ENCODE measurements at regions not wholly inside any gene's neighbourhood (a gene's known extent, or its start where the extent isn't known, plus 50 kb on each side); places are given as distances from the start of the nearest gene placed in this dataset.

DNA sequence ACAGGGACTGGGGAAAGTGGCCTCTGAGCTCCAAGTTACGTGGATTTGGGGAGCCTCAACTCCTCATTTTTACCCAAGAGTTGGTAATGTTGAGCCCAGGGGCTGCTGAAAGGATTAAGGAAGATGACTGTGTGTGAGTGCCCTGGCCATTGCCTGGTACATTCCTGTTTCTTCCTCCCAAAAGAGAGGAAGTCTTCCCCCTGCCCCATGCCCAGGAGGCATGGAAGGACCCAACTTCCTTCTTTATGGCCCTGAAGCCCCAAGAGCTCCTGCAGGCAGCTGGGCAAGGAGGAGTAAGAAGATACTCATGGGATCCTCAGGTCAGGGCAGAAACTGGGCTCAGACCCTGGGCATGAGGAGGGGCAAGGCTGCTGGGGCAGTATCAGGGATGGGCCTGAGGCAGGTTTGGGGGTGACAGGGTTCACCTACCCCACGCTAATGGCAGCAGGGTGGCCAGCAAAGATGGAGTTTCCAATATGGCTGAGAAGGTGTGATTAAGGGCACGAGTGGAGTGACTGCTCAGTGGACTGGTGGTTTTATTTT is 118.3 kb upstream of the MVB12B start:
- H2AFZ ChIP-seq (ENCODE audit: control insufficient read depth, low read depth, low read length): no peak overlapping the region
- CTCF ChIA-PET: no interaction called here
- H3K27me3 ChIP-seq (replicated peaks in 1 of 2; ENCODE audit: control insufficient read depth in 2 of 2, insufficient read depth in 2 of 2, low read length in 1 of 2): peaks cover 0 to 2% of the 10 kb centered on the region in 2 experiments; a peak in 3 of 4 replicates

More for the DNA sequence above, 118.3 kb upstream of the MVB12B start:
- Histone ChIP-seq H3K27ac (ENCODE audit: control insufficient read depth, insufficient read depth) (no peak overlapping the region), H3K9ac (ENCODE audit: control insufficient read depth, insufficient read depth, low read length) (no peak overlapping the region), H4K20me1 (ENCODE audit: control insufficient read depth, insufficient read depth) (no peaks in the 10 kb centered on the region), H3K36me3 (ENCODE audit: control insufficient read depth in 2 of 2, insufficient read depth in 2 of 2, low read length in 1 of 2) (no peaks in the 10 kb centered on the region), H3K4me1 (ENCODE audit: control insufficient read depth, insufficient read depth, low read length) (no peaks in the 10 kb centered on the region), H3K9me3 (replicated peaks; ENCODE audit: control insufficient read depth, insufficient read depth, low read length) (no peaks in the 10 kb centered on the region; the same call in 2 of the 3 replicates), H3K4me3 (no peak overlapping the region), H3K4me2 (ENCODE audit: control insufficient read depth, insufficient read depth) (no peak overlapping the region), H3K79me2 (ENCODE audit: control insufficient read depth, insufficient read depth, low read length) (no peaks in the 10 kb centered on the region)
- in situ Hi-C loops (cut with MboI) (no loop called here), intact Hi-C loops (cut with micrococcal nuclease; ENCODE audit: unreplicated experiment) (no loop called here)
- BruUV-seq (replicated peaks): no TSS peak
- ATAC-seq: no peak
- SMC1A ChIA-PET (ENCODE audit: uncharacterized antibody, unreplicated experiment): no interaction called here
- RAD21 ChIA-PET (ENCODE audit: unreplicated experiment): no interaction called here
- POLR2A ChIA-PET: no interaction called here
- WGBS (ENCODE audit: insufficient coverage, insufficient replicate concordance, low lambda C conversion rate, missing lambda C conversion rate): 2% methylated on average over 3 of the region's 3 CpGs
- DNase-seq (ENCODE audit: low read depth, low spot score): no peak
- TF ChIP-seq HDAC2 (IDR thresholded peaks at IDR 0.05) (no peak), ZNF384 (IDR thresholded peaks at IDR 0.05; ENCODE audit: borderline replicate concordance, low read depth, low read length) (no peak), SREBF2 (IDR thresholded peaks at IDR 0.05; ENCODE audit: low read length) (no peak), KAT2A (conservative IDR thresholded peaks at IDR 0.05; ENCODE audit: control insufficient read depth, low read depth, low read length) (no peak), BRCA1 (IDR thresholded peaks at IDR 0.05; ENCODE audit: low read depth, low read length) (no peak), CBFB (IDR thresholded peaks at IDR 0.05; ENCODE audit: low read depth) (no peak), YBX1 (IDR thresholded peaks at IDR 0.05) (no peak), ZNF622 (IDR thresholded peaks at IDR 0.05) (no peak), POLR2A (IDR thresholded peaks at IDR 0.05; ENCODE audit: low read depth, low read length) (no peak), TCF7 (IDR thresholded peaks at IDR 0.05; ENCODE audit: borderline replicate concordance) (no peak), ESRRA (IDR thresholded peaks at IDR 0.05; ENCODE audit: low read length) (no peak), ZNF274 (IDR thresholded peaks at IDR 0.05; ENCODE audit: insufficient read depth, insufficient read length) (no peak), STAT1 (conservative IDR thresholded peaks at IDR 0.05) (no peak), POU2F2 (IDR thresholded peaks at IDR 0.05; ENCODE audit: borderline replicate concordance, low read depth, low read length) (no peak), CEBPB (IDR thresholded peaks at IDR 0.05; ENCODE audit: borderline replicate concordance in 1 of 2, low read depth in 2 of 2, low read length in 2 of 2) (no peak), SMAD5 (IDR thresholded peaks at IDR 0.05; ENCODE audit: low read depth) (no peak), FOXK2 (IDR thresholded peaks at IDR 0.05) (no peak)
- TF ChIP-seq, protein P1, sequence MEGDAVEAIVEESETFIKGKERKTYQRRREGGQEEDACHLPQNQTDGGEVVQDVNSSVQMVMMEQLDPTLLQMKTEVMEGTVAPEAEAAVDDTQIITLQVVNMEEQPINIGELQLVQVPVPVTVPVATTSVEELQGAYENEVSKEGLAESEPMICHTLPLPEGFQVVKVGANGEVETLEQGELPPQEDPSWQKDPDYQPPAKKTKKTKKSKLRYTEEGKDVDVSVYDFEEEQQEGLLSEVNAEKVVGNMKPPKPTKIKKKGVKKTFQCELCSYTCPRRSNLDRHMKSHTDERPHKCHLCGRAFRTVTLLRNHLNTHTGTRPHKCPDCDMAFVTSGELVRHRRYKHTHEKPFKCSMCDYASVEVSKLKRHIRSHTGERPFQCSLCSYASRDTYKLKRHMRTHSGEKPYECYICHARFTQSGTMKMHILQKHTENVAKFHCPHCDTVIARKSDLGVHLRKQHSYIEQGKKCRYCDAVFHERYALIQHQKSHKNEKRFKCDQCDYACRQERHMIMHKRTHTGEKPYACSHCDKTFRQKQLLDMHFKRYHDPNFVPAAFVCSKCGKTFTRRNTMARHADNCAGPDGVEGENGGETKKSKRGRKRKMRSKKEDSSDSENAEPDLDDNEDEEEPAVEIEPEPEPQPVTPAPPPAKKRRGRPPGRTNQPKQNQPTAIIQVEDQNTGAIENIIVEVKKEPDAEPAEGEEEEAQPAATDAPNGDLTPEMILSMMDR (IDR thresholded peaks at IDR 0.05 in 2 of 3, conservative IDR thresholded peaks at IDR 0.05 in 1 of 3; ENCODE audit: control insufficient read depth in 2 of 3, extremely low read depth in 1 of 3, insufficient read depth in 1 of 3, low read depth in 3 of 3, low read length in 3 of 3): no peak
- no peak for FAIRE-seq

All from GM12878 (cell line).